ENCODE measurements at regions not wholly inside any gene's neighbourhood (a gene's known extent, or its start where the extent isn't known, plus 50 kb on each side); places are given as distances from the start of the nearest gene placed in this dataset.

- TF ChIP-seq CTCF (optimal IDR thresholded peaks at IDR 0.05 in 1 of 3, IDR thresholded peaks at IDR 0.05 in 1 of 3, conservative IDR thresholded peaks at IDR 0.05 in 1 of 3; ENCODE audit: extremely low read depth in 1 of 3, insufficient read depth in 2 of 3, low read length in 3 of 3) (no peak), EZH2 (IDR thresholded peaks at IDR 0.05; ENCODE audit: low read length) (no peak)
Measured at GRCh38 chr6:128803911-128804310, 79.0 kb upstream of the LAMA2 start.
